Duodenal mucosa (tissue), 2 donors: ENCODE measurements at regions not wholly inside any gene's neighbourhood (a gene's known extent, or its start where the extent isn't known, plus 50 kb on each side); places are given as distances from the start of the nearest gene placed in this dataset.

Experiments used
- H3K27ac ChIP-seq: one replicate; pipeline ENCODE4 v1.7.0; 2013; ENCODE audit warnings: low read depth, low read length
- H3K27me3 ChIP-seq, 2 donors: one replicate each; pipeline ENCODE4 v1.7.0; 2013; ENCODE audit warnings: low read length in 2 of 2, control low read depth in 1 of 2; ENCODE audit not compliant: insufficient read depth in 2 of 2, control insufficient read depth in 1 of 2
- H3K36me3 ChIP-seq, 2 donors: one replicate each; pipeline ENCODE4 v1.7.0; 2013; ENCODE audit warnings: low read length in 2 of 2, control low read depth in 1 of 2; ENCODE audit not compliant: insufficient read depth in 2 of 2, control insufficient read depth in 1 of 2
- H3K4me1 ChIP-seq, 2 donors: one replicate each; pipeline ENCODE4 v1.7.0; 2013; ENCODE audit warnings: low read length in 2 of 2, control low read depth in 1 of 2; ENCODE audit not compliant: insufficient read depth in 2 of 2, control insufficient read depth in 1 of 2
- H3K4me3 ChIP-seq, 2 donors: one replicate each; pipeline ENCODE4 v1.7.0; 2013; ENCODE audit warnings: low read length in 2 of 2, low read depth in 1 of 2
- H3K9ac ChIP-seq, 2 donors: one replicate each; pipeline ENCODE4 v1.7.0; 2013; ENCODE audit warnings: low read length in 2 of 2, low read depth in 1 of 2
- H3K9me3 ChIP-seq, 2 donors: one replicate each; pipeline ENCODE4 v1.7.0; 2013; ENCODE audit warnings: low read length in 2 of 2, control low read depth in 1 of 2; ENCODE audit not compliant: control insufficient read depth in 1 of 2

DNA sequence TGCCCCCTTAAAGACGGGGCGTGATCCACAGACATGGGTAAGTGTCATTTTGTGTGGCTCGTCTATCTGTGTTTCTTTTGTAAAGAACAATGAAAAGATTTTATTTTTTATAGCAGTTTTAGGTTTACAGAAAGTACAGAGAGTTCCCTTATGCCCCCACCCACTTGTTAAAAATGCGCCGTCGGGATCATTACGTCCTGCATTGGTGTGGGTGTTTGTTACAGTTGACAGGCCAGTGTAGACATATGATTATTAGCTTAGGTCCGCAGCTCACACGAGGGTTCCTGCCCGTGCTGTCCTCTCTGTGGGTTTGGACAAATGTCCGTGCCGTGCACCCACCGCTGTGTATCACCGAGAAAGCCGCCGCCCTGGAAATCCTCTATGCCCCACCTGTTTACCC lies 50.5 kb downstream of the RGS12 start:
- Histone ChIP-seq H3K9me3 (no peaks in the 10 kb centered on the region), H3K27ac (no peak overlapping the region), H3K4me3 (no peak overlapping the region), H3K27me3 (no peaks in the 10 kb centered on the region), H3K36me3 (no peaks in the 10 kb centered on the region), H3K9ac (no peak overlapping the region), H3K4me1 (peaks cover 0 to 3% of the 10 kb centered on the region in 2 donors)

DNA sequence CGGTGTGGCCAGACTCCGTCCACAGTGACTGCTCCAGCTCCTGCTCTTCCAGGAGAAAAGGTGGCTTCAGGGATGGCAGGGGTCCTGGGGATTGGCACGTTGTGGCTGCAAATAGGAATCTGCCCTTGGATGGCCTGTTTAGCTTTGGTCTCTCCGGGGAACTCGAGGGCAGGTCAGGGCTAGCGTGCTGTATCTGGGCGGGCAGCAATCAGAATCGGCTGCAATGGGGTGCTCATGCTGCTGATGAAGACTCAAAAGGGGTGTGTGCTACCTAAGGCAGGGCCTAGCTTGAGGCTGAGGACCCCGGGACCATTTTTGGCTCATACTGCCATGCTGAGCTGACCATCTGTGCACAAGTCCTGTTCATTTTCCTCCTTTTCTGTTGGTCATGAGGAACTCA lies 51.3 kb downstream of the RGS12 start:
- Histone ChIP-seq H3K9me3 (no peaks in the 10 kb centered on the region), H3K4me1 (peaks cover 0 to 3% of the 10 kb centered on the region in 2 donors), H3K27ac (no peak overlapping the region), H3K4me3 (no peak overlapping the region), H3K27me3 (no peaks in the 10 kb centered on the region), H3K9ac (no peak overlapping the region), H3K36me3 (no peaks in the 10 kb centered on the region)

DNA sequence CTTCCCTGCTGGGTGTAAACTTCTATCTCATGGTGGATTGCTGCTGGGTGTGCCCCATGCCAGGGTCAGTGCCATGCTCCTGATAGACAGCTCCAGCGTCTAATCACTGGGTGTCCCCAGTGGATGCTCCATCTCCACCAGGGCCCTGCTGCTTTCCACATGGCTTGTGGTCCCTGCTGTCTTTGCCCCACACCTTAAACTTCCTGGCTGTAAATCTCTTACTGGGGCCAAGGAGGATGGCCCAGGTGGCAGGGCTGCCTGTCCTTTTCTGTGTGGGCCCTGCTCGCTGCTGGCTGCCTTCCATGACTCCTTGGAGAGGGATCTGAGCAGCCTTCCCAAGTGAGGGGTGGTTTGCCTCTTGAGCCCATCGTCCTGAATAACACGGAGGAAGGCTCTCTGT lies 51.8 kb downstream of the RGS12 start:
- H3K27me3 ChIP-seq = no peaks in the 10 kb centered on the region
- H3K4me3 ChIP-seq = no peak overlapping the region
- no peak overlapping the region for H3K27ac ChIP-seq

DNA sequence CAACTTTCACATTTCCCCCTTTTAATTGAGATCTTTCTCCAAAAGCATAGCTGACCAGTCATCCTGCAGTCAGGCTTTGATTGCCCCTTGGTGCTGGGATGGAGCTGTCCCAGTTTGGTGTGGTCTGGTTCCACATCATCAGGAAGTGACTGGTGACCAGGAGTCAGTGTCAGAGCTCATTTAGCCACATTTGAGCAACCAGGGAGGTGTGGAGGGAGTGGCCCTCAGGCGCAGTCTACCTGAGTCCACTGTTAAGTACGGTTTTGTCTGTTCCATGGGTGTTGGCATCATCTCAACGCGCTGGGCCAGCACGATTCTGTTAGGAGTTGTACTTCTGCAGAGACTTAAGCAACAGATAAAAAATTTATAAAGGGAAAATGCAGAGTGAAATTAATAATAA lies 52.6 kb downstream of the RGS12 start:
- Histone ChIP-seq H3K9ac (no peak overlapping the region), H3K4me1 (peaks cover 0 to 3% of the 10 kb centered on the region in 2 donors), H3K27ac (no peak overlapping the region), H3K27me3 (no peaks in the 10 kb centered on the region), H3K36me3 (no peaks in the 10 kb centered on the region), H3K4me3 (no peak overlapping the region), H3K9me3 (no peaks in the 10 kb centered on the region)

More for the DNA sequence above, 51.8 kb downstream of the RGS12 start:
- H3K4me1 ChIP-seq = peaks cover 0 to 3% of the 10 kb centered on the region in 2 donors
- H3K9me3 ChIP-seq = no peaks in the 10 kb centered on the region
- no peaks in the 10 kb centered on the region for H3K36me3 ChIP-seq
- no peak overlapping the region for H3K9ac ChIP-seq

DNA sequence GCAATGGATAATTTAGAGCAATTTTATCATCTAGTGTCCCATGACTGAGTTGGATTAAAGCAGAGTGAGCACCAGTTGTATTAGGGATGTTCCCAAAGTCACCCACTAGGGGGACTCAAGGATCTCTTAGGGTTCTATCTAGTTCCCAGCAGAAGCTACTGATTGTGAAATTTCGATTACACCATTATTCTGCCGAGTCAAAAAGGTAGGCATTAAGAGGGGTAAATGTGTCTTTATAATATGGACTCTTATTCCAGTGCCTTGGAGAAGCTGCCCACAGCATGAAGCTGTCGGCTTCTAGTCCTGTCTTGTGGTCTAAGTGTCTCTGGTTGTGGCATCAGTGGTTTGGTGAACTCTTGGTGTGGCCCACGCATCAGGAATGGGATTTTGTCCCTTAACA lies 53.3 kb downstream of the RGS12 start:
- no peak overlapping the region for H3K4me3 ChIP-seq
- peaks cover 0 to 3% of the 10 kb centered on the region in 2 donors for H3K4me1 ChIP-seq
- H3K36me3 ChIP-seq = no peaks in the 10 kb centered on the region
- H3K27ac ChIP-seq = no peak overlapping the region
- H3K9ac ChIP-seq = no peak overlapping the region
- no peaks in the 10 kb centered on the region for H3K9me3 ChIP-seq
- no peaks in the 10 kb centered on the region for H3K27me3 ChIP-seq

DNA sequence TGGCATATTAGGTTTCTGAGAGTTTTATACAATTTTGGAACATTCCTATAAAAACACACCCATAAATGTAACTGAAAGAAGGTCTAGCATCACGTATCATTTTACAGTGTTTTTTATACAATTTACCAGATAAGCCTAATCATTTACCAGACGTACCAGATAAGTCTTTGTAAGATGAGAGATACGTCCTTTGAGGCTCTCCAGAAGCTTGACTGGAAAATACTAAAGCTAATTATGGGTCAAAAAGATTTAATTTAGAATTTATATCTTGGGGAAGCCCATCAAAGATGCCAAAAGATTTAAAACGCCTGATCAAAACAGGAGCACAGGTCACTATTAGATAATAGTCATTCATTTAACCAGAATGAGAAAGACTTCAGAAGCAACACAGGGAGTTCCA lies 55.0 kb downstream of the RGS12 start:
- H3K9ac ChIP-seq = no peak overlapping the region
- H3K27me3 ChIP-seq = no peaks in the 10 kb centered on the region
- H3K9me3 ChIP-seq = peaks cover 4 to 6% of the 10 kb centered on the region in 2 donors
- H3K36me3 ChIP-seq = no peaks in the 10 kb centered on the region
- H3K27ac ChIP-seq = no peak overlapping the region
- peaks cover 0 to 3% of the 10 kb centered on the region in 2 donors for H3K4me1 ChIP-seq
- no peak overlapping the region for H3K4me3 ChIP-seq

DNA sequence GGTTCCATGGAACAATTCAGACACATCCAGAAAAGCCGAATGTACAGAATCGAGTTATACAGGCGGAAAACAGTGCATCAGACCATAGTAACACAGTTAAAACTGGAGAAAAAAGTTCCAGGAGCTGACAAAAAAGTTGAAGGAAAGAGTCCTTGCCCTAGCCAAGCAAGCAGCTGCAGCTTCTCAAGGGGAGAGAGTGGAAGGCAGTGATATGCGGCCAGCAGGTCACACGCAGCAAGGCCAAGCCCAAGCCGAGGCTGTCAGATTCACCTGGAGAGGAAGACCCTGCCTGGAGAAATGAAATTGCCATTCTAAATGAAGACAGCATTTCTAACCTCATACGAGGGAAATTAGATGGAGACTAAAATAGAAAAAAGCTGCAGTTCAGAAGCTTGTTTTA lies 55.8 kb downstream of the RGS12 start:
- Histone ChIP-seq H3K9me3 (peaks cover 4 to 6% of the 10 kb centered on the region in 2 donors), H3K9ac (no peak overlapping the region)

DNA sequence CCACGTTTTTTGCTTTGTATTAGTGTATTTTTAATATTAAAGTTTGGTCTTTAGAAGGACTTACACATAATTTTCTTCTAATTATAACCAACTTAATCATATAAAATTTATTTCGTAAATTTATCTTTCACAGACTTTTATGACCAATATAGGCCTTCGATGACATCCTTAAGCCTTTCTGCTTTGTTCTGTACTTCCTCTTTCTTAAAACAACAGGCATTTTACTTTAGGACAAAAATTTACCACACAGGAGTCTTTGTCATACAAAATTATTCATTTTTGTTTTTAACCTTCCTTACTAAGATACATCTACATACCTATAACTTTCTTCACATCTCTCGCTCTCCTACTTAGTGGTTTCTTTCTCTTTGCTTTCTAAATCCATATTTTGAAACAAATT lies 56.3 kb downstream of the RGS12 start:
- H3K27me3 ChIP-seq = no peaks in the 10 kb centered on the region

More for the DNA sequence above, 55.8 kb downstream of the RGS12 start:
- Histone ChIP-seq H3K27ac (no peak overlapping the region), H3K4me1 (peaks cover 0 to 3% of the 10 kb centered on the region in 2 donors), H3K4me3 (no peak overlapping the region), H3K27me3 (no peaks in the 10 kb centered on the region), H3K36me3 (no peaks in the 10 kb centered on the region)

DNA sequence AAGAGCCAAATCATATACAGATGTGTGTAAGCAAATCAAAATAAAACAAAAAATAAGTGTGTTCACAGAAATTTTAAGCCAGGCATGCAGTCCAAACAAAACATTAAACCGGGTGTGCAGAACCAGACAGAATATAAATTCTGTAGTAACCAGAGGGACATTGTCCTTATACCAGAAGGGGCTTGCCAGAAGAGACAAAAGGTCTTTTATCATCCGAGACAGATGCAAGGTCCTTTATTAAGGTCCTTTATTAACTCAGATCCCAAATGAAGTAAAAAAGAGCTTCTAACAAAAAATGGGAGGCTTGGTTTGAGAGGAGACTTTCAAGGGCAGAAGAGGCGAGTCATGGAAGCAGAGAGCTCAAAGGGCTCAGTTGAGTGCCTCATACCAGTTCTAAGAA lies 59.2 kb downstream of the RGS12 start:
- H3K27ac ChIP-seq = no peak overlapping the region

More for the DNA sequence above, 56.3 kb downstream of the RGS12 start:
- Histone ChIP-seq H3K4me1 (peaks cover 0 to 3% of the 10 kb centered on the region in 2 donors), H3K9me3 (peaks cover 4 to 6% of the 10 kb centered on the region in 2 donors), H3K9ac (no peak overlapping the region), H3K4me3 (no peak overlapping the region), H3K27ac (no peak overlapping the region), H3K36me3 (no peaks in the 10 kb centered on the region)

DNA sequence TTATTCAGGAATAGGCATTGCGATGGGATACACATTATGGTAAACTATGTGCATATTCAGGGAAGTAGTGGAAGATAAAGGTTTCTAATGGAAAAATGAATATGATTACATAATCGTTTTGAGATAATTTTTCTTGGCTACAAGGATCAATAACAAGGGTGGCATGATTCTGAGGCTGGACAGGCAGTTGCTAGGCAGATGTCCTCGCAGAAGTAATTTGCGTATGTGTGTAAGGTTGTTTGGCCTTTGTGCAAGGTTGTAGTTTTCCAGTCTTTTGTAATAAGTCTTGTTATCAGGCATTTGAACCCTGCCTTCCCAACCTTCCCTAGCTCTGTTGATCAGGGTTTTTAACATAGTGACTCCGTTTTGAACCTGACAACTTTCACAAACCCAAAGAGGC lies 59.7 kb downstream of the RGS12 start:
- H3K27me3 ChIP-seq = no peaks in the 10 kb centered on the region
- H3K27ac ChIP-seq = no peak overlapping the region
- H3K4me3 ChIP-seq = no peak overlapping the region
- H3K4me1 ChIP-seq = no peaks in the 10 kb centered on the region
- no peak overlapping the region for H3K9ac ChIP-seq
- H3K9me3 ChIP-seq = peaks cover 4 to 6% of the 10 kb centered on the region in 2 donors
- no peaks in the 10 kb centered on the region for H3K36me3 ChIP-seq

More for the DNA sequence above, 59.2 kb downstream of the RGS12 start:
- no peaks in the 10 kb centered on the region for H3K36me3 ChIP-seq
- no peak overlapping the region for H3K9ac ChIP-seq
- H3K27me3 ChIP-seq = no peaks in the 10 kb centered on the region
- H3K4me1 ChIP-seq = no peaks in the 10 kb centered on the region
- H3K9me3 ChIP-seq = peaks cover 4 to 6% of the 10 kb centered on the region in 2 donors
- H3K4me3 ChIP-seq = no peak overlapping the region
